Astrocyte (in vitro differentiated cells and primary cell): ENCODE measurements at regions not wholly inside any gene's neighbourhood (a gene's known extent, or its start where the extent isn't known, plus 50 kb on each side); places are given as distances from the start of the nearest gene placed in this dataset.

ENCODE experiments used
- EZH2 ChIP-seq: IDR thresholded peaks from 2 replicates; pipeline ENCODE4 v1.6.1; 2012; ENCODE audit warnings: mild to moderate bottlenecking, low read length, inconsistent platforms; ENCODE audit not compliant: insufficient read depth
- TF ChIP-seq, protein P1 (sequence below): IDR thresholded peaks from 2 replicates; pipeline ENCODE4 v1.5.1; 2011; ENCODE audit warnings: low read depth, mild to moderate bottlenecking, inconsistent platforms, low read length, moderate library complexity; ENCODE audit not compliant: insufficient read depth

DNA sequence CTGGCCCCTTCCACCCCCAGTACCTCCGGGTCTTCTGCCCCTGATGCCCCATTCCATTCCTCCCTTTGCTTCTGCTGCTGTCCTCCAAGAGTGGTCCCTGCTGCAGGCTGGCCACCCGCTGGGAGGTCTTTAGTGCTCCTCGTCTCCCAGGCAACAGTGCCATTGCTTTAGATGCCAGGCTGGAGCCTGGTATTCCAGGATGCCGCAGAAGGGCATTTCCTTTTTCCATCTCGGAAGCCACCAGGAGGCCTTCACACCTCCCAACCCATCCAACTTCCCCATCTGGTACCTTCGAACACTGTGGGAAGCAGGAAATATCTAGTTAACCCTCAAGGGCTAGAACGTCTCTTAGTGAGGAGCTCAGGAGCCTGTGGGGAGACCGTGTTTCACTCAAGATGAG is 92.9 kb upstream of the DUSP5 start:
- TF ChIP-seq, protein P1, sequence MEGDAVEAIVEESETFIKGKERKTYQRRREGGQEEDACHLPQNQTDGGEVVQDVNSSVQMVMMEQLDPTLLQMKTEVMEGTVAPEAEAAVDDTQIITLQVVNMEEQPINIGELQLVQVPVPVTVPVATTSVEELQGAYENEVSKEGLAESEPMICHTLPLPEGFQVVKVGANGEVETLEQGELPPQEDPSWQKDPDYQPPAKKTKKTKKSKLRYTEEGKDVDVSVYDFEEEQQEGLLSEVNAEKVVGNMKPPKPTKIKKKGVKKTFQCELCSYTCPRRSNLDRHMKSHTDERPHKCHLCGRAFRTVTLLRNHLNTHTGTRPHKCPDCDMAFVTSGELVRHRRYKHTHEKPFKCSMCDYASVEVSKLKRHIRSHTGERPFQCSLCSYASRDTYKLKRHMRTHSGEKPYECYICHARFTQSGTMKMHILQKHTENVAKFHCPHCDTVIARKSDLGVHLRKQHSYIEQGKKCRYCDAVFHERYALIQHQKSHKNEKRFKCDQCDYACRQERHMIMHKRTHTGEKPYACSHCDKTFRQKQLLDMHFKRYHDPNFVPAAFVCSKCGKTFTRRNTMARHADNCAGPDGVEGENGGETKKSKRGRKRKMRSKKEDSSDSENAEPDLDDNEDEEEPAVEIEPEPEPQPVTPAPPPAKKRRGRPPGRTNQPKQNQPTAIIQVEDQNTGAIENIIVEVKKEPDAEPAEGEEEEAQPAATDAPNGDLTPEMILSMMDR, result no peak
- TF ChIP-seq EZH2, result no peak
